HTR-8/SVneo (cell line): ENCODE measurements at regions not wholly inside any gene's neighbourhood (a gene's known extent, or its start where the extent isn't known, plus 50 kb on each side); places are given as distances from the start of the nearest gene placed in this dataset.
"Not testable (repeated sequence)": the region's sequence is repeated elsewhere in the genome, so short reads cannot be mapped to it uniquely, and the experiment has no call there.

Source experiments
- DNase-seq: peaks from one replicate; pipeline ENCODE4 v3.0.0; 2011; ENCODE audit warnings: low spot score, mixed read lengths; ENCODE audit not compliant: insufficient read length
- FAIRE-seq: peaks from 2 replicates; lab custom pipeline; 2011; peaks lifted over from hg19 to GRCh38; lab: Jason Lieb, UNC

GRCh38 chr2:101612019-101612418 lies 85.5 kb upstream of the MAP4K4 start:
- DNase-seq (no peak), FAIRE-seq (no peak)

GRCh38 chr2:101610750-101611315 lies 86.7 kb upstream of the MAP4K4 start:
- DNase-seq, result no peak
- no peak for FAIRE-seq

GRCh38 chr2:101609433-101609832 lies 88.1 kb upstream of the MAP4K4 start:
- no peak for FAIRE-seq
- no peak for DNase-seq

- no peak for DNase-seq
- FAIRE-seq, result no peak
These were observed 88.8 kb upstream of the MAP4K4 start for GRCh38 chr2:101608408-101609310.

GRCh38 chr2:101597347-101597944 lies 100.1 kb upstream of the MAP4K4 start:
- FAIRE-seq (no peak), DNase-seq (no peak)

- FAIRE-seq (no peak), DNase-seq (no peak)
These were observed 101.2 kb upstream of the MAP4K4 start for GRCh38 chr2:101596333-101596732.

GRCh38 chr2:101587251-101587650 lies 110.3 kb upstream of the MAP4K4 start:
- FAIRE-seq (no peak), DNase-seq (no peak)

- no peak for DNase-seq
- FAIRE-seq, result no peak
These were observed 108.9 kb upstream of the RFX8 start for GRCh38 chr2:101583861-101584260.

- DNase-seq, result no peak
- no peak for FAIRE-seq
These were observed 106.9 kb upstream of the RFX8 start for GRCh38 chr2:101581675-101582299.

- FAIRE-seq (no peak), DNase-seq (no peak)
These were observed 105.6 kb upstream of the RFX8 start for GRCh38 chr2:101580528-101580927.

- FAIRE-seq (no peak), DNase-seq (no peak)
These were observed 103.8 kb upstream of the RFX8 start for GRCh38 chr2:101578671-101579070.

GRCh38 chr2:101578135-101578534 lies 103.2 kb upstream of the RFX8 start:
- FAIRE-seq, DNase-seq: not testable (repeated sequence)

- DNase-seq (no peak), FAIRE-seq (no peak)
These were observed 102.3 kb upstream of the RFX8 start for GRCh38 chr2:101577173-101577572.

GRCh38 chr2:101574622-101575021 lies 99.7 kb upstream of the RFX8 start:
- DNase-seq (no peak), FAIRE-seq (no peak)

- no peak for FAIRE-seq
These were observed 97.0 kb upstream of the RFX8 start for GRCh38 chr2:101571951-101572350.

GRCh38 chr2:101569886-101570520 lies 95.1 kb upstream of the RFX8 start:
- no peak for FAIRE-seq
- no peak for DNase-seq

More at GRCh38 chr2:101571951-101572350, 97.0 kb upstream of the RFX8 start:
- no peak for DNase-seq

- FAIRE-seq, result no peak
- DNase-seq, result no peak
These were observed 94.1 kb upstream of the RFX8 start for GRCh38 chr2:101568969-101569368.

GRCh38 chr2:101566632-101567228 lies 91.8 kb upstream of the RFX8 start:
- DNase-seq, result no peak
- FAIRE-seq, result no peak

GRCh38 chr2:101563849-101564248 lies 88.9 kb upstream of the RFX8 start:
- no peak for DNase-seq
- FAIRE-seq, result no peak

GRCh38 chr2:101560780-101561315 lies 85.9 kb upstream of the RFX8 start:
- DNase-seq (no peak), FAIRE-seq (no peak)
